ENCODE measurements at regions not wholly inside any gene's neighbourhood (a gene's known extent, or its start where the extent isn't known, plus 50 kb on each side); places are given as distances from the start of the nearest gene placed in this dataset.

- no peak for TF ChIP-seq E2F4 (CRISPR knock-in tag; IDR thresholded peaks at IDR 0.05; ENCODE audit: borderline replicate concordance, low read depth)
- TF ChIP-seq JAZF1 (CRISPR knock-in tag; IDR thresholded peaks at IDR 0.05): no peak
- peak; percentile 82 for TF ChIP-seq ZBTB21 (CRISPR knock-in tag; IDR thresholded peaks at IDR 0.05; ENCODE audit: borderline replicate concordance)
- no peak for TF ChIP-seq OVOL2 (CRISPR knock-in tag; IDR thresholded peaks at IDR 0.05; ENCODE audit: borderline replicate concordance)
- TF ChIP-seq NFATC4 (CRISPR knock-in tag; IDR thresholded peaks at IDR 0.05): no peak
- TF ChIP-seq NR3C1 (CRISPR knock-in tag; conservative IDR thresholded peaks at IDR 0.05; ENCODE audit: low read depth): 0 out of 2 replicates have a peak, but pooled peaks have one; percentile 67
- TF ChIP-seq ZNF232 (CRISPR knock-in tag; IDR thresholded peaks at IDR 0.05): no peak; the same call in 1 of the 2 replicates
- TF ChIP-seq, protein P1, sequence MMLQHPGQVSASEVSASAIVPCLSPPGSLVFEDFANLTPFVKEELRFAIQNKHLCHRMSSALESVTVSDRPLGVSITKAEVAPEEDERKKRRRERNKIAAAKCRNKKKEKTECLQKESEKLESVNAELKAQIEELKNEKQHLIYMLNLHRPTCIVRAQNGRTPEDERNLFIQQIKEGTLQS (CRISPR knock-in tag; conservative IDR thresholded peaks at IDR 0.05): no peak
- TF ChIP-seq, protein P2, sequence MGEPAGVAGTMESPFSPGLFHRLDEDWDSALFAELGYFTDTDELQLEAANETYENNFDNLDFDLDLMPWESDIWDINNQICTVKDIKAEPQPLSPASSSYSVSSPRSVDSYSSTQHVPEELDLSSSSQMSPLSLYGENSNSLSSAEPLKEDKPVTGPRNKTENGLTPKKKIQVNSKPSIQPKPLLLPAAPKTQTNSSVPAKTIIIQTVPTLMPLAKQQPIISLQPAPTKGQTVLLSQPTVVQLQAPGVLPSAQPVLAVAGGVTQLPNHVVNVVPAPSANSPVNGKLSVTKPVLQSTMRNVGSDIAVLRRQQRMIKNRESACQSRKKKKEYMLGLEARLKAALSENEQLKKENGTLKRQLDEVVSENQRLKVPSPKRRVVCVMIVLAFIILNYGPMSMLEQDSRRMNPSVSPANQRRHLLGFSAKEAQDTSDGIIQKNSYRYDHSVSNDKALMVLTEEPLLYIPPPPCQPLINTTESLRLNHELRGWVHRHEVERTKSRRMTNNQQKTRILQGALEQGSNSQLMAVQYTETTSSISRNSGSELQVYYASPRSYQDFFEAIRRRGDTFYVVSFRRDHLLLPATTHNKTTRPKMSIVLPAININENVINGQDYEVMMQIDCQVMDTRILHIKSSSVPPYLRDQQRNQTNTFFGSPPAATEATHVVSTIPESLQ (CRISPR knock-in tag; IDR thresholded peaks at IDR 0.05): no peak
- no peak for TF ChIP-seq FOXJ3 (CRISPR knock-in tag; IDR thresholded peaks at IDR 0.05; ENCODE audit: borderline replicate concordance)
- TF ChIP-seq, protein P3, sequence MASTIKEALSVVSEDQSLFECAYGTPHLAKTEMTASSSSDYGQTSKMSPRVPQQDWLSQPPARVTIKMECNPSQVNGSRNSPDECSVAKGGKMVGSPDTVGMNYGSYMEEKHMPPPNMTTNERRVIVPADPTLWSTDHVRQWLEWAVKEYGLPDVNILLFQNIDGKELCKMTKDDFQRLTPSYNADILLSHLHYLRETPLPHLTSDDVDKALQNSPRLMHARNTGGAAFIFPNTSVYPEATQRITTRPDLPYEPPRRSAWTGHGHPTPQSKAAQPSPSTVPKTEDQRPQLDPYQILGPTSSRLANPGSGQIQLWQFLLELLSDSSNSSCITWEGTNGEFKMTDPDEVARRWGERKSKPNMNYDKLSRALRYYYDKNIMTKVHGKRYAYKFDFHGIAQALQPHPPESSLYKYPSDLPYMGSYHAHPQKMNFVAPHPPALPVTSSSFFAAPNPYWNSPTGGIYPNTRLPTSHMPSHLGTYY (CRISPR knock-in tag; IDR thresholded peaks at IDR 0.05): no peak
- TF ChIP-seq, protein P4, sequence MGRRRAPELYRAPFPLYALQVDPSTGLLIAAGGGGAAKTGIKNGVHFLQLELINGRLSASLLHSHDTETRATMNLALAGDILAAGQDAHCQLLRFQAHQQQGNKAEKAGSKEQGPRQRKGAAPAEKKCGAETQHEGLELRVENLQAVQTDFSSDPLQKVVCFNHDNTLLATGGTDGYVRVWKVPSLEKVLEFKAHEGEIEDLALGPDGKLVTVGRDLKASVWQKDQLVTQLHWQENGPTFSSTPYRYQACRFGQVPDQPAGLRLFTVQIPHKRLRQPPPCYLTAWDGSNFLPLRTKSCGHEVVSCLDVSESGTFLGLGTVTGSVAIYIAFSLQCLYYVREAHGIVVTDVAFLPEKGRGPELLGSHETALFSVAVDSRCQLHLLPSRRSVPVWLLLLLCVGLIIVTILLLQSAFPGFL (CRISPR knock-in tag; IDR thresholded peaks at IDR 0.05; ENCODE audit: borderline replicate concordance): no peak
- TF ChIP-seq, protein P5, sequence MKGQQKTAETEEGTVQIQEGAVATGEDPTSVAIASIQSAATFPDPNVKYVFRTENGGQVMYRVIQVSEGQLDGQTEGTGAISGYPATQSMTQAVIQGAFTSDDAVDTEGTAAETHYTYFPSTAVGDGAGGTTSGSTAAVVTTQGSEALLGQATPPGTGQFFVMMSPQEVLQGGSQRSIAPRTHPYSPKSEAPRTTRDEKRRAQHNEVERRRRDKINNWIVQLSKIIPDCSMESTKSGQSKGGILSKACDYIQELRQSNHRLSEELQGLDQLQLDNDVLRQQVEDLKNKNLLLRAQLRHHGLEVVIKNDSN (CRISPR knock-in tag; IDR thresholded peaks at IDR 0.05): peak; percentile 41; the same call in 1 of the 2 replicates
- no peak for TF ChIP-seq EMX1 (CRISPR knock-in tag; IDR thresholded peaks at IDR 0.05)
- TF ChIP-seq, protein P6, sequence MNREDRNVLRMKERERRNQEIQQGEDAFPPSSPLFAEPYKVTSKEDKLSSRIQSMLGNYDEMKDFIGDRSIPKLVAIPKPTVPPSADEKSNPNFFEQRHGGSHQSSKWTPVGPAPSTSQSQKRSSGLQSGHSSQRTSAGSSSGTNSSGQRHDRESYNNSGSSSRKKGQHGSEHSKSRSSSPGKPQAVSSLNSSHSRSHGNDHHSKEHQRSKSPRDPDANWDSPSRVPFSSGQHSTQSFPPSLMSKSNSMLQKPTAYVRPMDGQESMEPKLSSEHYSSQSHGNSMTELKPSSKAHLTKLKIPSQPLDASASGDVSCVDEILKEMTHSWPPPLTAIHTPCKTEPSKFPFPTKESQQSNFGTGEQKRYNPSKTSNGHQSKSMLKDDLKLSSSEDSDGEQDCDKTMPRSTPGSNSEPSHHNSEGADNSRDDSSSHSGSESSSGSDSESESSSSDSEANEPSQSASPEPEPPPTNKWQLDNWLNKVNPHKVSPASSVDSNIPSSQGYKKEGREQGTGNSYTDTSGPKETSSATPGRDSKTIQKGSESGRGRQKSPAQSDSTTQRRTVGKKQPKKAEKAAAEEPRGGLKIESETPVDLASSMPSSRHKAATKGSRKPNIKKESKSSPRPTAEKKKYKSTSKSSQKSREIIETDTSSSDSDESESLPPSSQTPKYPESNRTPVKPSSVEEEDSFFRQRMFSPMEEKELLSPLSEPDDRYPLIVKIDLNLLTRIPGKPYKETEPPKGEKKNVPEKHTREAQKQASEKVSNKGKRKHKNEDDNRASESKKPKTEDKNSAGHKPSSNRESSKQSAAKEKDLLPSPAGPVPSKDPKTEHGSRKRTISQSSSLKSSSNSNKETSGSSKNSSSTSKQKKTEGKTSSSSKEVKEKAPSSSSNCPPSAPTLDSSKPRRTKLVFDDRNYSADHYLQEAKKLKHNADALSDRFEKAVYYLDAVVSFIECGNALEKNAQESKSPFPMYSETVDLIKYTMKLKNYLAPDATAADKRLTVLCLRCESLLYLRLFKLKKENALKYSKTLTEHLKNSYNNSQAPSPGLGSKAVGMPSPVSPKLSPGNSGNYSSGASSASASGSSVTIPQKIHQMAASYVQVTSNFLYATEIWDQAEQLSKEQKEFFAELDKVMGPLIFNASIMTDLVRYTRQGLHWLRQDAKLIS (CRISPR knock-in tag; IDR thresholded peaks at IDR 0.05; ENCODE audit: borderline replicate concordance): no peak
- no peak for TF ChIP-seq RORB (CRISPR knock-in tag; IDR thresholded peaks at IDR 0.05)
- TF ChIP-seq PRRX2 (CRISPR knock-in tag; IDR thresholded peaks at IDR 0.05): no peak
- TF ChIP-seq NR2C2 (CRISPR knock-in tag; IDR thresholded peaks at IDR 0.05): no peak
- TF ChIP-seq ZNF423 (CRISPR knock-in tag; IDR thresholded peaks at IDR 0.05): no peak
- TF ChIP-seq SOX15 (CRISPR knock-in tag; IDR thresholded peaks at IDR 0.05): no peak
- TF ChIP-seq, protein P7, sequence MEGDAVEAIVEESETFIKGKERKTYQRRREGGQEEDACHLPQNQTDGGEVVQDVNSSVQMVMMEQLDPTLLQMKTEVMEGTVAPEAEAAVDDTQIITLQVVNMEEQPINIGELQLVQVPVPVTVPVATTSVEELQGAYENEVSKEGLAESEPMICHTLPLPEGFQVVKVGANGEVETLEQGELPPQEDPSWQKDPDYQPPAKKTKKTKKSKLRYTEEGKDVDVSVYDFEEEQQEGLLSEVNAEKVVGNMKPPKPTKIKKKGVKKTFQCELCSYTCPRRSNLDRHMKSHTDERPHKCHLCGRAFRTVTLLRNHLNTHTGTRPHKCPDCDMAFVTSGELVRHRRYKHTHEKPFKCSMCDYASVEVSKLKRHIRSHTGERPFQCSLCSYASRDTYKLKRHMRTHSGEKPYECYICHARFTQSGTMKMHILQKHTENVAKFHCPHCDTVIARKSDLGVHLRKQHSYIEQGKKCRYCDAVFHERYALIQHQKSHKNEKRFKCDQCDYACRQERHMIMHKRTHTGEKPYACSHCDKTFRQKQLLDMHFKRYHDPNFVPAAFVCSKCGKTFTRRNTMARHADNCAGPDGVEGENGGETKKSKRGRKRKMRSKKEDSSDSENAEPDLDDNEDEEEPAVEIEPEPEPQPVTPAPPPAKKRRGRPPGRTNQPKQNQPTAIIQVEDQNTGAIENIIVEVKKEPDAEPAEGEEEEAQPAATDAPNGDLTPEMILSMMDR (IDR thresholded peaks at IDR 0.05): no peak
- no peak for TF ChIP-seq ZNF317 (CRISPR knock-in tag; IDR thresholded peaks at IDR 0.05; ENCODE audit: borderline replicate concordance, low read depth)
- no peak for TF ChIP-seq GRHL2 (CRISPR knock-in tag; IDR thresholded peaks at IDR 0.05; ENCODE audit: insufficient replicate concordance, severe bottlenecking)
- 0 out of 2 replicates have a peak, but pooled peaks have one; percentile 63 for TF ChIP-seq SMAD4 (CRISPR knock-in tag; IDR thresholded peaks at IDR 0.05)
- no peak for TF ChIP-seq CDX4 (CRISPR knock-in tag; IDR thresholded peaks at IDR 0.05; ENCODE audit: borderline replicate concordance)
Observed at GRCh38 chr17:77528516-77529327, 388.0 kb downstream of the SEC14L1 start (continued).

Measured in WTC11 (cell line).